ENCODE measurements at regions not wholly inside any gene's neighbourhood (a gene's known extent, or its start where the extent isn't known, plus 50 kb on each side); places are given as distances from the start of the nearest gene placed in this dataset.

DNA sequence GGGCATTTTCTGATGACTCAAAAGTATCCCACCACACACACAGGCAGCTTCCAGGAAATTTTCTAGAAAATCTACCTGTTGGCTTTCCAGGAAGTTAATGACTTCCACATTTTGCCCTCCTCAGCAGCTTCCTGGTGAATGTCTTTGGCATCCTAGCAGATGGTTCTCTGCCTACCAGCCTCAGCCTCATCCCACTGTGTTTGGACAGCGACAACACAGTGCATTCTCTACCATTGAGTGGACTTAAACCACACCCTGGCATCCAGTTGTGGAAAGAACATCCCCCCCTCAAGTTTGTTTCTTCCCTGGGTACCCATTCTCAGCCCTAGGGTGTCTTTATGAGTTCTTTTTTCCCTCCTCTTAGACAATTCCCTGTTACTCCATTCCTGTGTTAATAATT lies 50.8 kb upstream of the GADL1 start:
- DNase-seq: no peak

DNA sequence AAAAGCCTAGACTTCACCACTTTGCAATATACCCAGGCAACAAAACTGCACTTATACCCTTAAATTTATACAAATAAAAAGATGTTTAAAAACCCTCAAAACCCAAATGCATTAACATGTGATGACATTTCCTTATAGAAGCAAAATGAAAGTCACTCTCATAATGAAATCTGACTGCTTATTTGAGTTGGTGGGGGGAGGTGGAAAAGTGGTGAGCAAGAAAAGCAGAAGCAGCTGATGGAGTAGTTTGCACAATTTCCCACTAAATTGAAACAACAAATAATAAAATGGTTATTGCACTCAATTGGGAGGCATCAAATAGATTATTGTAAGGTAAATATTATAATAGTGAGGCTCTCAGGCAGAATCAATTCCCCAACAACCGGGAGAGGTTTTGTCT lies 54.0 kb upstream of the GADL1 start:
- DNase-seq: no peak

DNA sequence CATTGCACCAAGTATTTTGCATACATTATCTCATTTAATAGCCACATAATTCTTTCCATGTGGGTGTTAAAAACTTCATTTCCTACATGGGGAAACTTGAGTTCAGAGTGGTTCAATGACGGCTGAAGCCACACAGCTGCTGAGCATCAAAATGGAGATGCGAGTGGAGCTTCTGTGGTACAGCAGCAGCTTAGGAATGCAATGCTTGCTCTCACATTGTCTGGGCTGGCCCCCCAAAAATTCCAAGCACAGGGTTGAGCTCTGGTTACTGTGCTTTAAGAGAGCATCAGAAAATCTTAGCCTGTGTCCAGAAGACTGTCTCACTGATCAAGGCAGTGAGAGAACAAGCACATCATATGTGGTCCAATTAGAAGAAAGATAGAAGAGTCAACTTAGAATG lies 57.4 kb upstream of the GADL1 start:
- DNase-seq: no peak

DNA sequence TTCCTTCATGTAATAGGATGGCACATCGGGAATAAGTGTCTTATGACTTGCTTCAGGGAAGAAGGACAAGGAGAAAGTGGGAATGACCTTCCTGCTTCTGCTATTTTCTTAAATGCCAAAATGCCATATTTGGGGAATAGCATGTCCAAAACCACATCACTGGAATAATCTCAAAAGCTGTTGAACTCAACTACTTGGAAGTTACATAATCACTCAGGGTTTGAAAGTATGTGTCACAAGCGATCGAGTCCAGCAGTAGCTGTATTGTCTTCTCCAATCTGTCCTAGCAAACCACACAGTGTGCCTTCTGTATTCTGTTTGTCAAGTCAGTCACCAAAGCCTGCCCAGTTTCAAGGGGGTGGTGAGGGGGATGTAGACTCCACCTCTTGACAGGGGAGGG lies 58.3 kb upstream of the GADL1 start:
- no peak for DNase-seq

DNA sequence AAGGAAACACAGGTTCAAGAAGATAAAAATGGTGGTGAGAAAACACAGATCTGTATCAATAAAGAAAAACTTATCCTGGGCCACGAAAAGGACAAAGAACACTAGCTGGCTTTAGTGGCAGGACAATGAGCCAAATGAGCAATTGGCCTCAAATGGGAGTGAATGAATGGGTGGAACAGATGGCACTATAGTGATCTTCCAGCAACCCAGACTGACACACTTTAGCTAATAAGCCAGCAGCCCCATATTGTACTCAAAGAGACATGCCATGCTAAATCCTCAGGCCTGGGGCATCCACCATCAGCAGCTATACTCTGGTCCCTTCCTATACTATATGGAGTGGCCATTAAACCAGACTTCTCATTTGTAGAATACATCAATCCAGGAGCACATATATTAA lies 60.0 kb upstream of the GADL1 start:
- no peak for DNase-seq

DNA sequence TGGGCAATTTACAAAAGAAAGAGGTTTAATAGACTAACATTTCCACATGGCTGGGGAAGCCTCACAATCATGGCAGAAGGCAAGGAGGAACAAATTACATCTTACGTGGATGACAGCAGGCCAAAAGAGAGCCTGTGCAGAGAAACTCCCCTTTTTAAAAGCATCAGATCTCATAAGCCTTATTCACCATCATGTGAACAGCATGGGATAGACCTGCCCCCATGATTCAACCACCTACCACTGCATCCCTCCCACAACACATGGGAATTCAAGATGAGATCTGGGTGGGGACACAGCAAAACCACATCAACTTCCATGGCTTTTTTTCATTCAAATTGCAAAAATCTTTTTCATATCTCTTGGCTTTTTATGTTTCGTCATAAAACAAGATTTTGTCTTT lies 67.6 kb upstream of the GADL1 start:
- DNase-seq: no peak

DNA sequence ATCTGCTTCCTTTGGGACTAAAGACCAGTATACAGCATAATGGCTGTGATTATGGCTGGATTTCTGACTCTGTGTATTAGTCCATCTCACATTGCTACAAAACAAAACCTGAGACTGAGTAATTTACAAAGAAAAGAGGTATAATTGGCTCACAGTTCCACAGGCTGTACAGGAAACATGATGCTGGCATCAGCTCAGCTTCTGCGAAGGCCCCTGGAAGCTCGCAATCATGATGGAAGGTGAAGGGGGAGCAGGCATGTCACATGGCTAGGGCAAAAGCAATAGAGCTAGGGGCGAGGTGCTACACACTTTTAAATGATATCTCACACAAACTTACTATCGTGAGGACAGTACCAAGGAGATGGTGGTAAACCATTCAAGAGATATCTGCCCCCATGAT lies 68.0 kb upstream of the GADL1 start:
- no peak for DNase-seq

DNA sequence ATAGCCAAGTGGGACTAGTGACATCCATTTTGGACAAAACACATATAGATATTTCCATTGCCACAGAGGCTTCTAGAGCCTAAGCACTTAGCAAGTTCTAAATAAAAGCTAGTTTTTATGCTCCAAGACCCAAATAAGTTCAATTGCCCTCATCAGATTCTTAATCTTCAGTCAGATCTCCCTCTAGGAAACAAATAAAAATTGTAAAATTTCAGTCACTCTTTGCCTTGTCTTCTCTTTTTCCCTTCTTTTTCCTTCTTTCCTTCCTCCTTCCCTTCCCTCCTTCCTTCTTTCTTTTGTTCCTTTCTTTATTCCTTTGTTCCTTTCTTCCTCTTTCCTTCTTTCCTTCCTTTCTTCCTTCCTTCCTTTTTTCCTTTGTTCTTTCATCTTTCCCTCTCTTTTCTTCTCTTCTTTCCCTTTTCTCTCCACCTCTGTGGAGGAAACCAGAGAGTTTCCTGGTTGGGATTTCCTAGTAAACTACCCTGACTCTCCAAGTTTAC lies 68.8 kb upstream of the GADL1 start:
- DNase-seq: no peak

DNA sequence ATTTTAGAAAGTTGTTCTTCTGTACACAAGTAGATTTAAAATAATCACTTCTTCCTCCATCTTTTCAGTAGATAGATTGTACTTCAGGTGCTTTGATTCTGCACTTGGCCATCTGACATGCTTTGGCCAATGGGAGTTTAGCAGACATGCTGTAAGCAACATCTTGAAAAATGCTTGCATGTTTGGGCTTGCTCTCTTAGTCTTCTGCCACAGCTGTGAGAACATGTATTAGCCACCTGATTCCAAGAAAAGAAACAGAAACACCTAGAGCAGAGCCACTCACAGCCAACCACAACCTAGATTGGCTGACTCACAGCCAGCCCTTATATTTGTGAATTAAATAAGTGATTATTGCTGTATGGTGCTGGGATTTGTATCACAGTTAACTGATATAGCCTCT lies 70.2 kb upstream of the GADL1 start:
- DNase-seq: no peak

DNA sequence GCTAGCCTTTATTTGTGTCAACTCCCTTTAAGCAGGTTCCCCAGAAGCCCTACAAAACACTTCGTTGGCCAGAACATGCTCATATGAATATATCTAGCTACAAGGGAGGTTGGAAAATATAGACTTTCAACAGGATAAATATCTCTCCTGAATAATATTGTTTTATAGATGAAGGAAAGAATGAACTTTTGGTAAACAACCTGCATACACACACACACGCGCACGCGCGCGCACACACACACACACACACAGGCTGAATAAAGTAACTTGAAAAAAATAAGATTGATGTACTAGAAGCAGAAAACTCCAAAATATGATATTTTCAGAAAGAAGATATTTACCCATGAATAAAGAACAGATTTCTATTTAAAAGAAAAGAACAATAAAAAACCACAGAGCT lies 72.4 kb upstream of the GADL1 start:
- DNase-seq: no peak

DNA sequence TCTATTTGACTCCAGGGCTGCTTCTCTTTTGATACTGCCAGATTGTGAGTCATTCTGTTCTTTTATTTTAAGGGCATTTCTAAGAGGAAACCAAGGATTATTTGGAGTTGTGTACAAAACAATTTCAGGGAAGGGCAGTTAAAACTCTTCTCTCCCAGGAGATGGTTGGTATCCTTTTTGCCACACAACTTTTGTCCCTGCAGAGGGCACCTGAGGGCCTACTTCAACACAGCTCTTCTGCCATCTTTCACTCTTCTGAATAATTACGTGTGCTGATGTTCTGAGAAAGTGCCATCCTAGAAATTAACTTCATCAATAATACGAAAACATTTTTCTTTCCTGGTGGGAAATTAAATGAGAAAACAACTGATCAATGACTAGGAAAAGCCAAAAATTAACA lies 75.7 kb upstream of the GADL1 start:
- DNase-seq: no peak

DNA sequence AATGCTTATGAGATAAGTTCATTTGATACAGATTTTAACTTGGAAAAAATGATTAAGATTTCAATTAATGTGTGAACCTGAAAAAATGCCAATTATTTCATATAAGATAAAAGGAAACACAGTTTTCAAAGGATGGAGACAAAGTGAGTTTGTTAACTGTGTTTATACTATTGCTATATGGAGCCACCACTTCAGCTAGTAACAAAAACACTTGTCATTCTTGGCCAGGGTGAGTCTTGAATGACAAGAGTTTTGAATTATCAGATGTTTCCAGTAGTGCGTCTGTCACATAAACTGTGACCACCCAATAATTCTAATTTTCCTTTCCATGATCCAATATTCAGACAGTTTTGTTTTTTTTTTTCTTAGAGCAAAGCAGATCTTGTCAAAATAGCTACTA lies 78.0 kb upstream of the GADL1 start:
- no peak for DNase-seq

DNA sequence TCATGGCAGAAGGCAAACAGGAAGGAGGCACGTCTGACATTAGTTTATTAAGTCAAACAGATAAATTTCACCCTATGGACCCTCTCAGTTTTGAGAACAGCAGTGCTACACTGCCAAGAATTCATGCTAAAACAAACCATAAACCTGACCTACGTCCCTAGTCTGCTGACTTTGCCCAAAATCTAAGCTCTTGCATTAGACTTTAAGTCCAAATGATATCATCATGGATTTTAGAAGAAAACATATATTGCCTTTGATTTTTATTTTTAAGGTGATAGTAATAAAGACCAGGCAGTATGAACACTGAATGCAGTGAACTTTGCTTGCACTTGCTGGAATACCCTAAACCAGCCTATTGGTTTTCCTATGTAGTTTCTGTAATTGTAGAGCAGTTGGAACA lies 79.6 kb upstream of the GADL1 start:
- no peak for DNase-seq

DNA sequence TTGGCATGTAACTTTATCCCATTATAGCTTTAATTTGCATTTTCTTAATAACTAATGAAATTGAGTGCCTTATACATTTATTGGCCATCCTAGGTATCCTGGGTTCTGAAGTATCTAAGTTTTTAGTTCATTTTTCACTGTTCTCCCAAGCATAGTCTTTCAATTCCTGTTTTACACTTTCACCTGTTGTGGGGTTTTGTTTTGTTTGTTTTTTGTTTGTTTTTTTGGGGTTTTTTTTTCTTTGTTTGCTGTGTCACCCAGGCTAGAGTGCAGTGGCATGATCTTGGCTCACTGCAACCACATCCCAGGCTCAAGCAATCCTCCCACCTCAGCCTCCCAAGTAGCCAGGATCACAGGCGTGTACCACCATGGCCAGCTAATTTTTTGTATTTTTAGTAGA lies 83.1 kb upstream of the GADL1 start:
- DNase-seq: no peak

DNA sequence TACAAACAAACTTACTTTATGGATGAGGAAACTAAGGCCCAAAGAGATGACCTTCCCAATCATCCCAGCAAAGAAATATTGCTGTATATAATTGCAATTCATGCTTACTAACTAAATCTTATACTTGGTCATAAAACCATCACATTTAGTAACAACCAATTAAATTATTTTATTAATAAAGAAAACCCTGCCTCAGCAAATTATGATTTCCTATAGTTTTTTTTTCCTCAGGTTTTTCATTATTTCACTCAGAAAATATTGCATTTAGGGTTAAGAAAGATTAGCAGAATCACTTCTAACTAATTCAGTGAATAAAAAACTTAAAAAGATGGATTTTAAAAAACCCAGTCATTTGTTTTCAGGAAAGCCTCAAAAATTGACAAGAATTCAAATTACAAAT lies 86.5 kb upstream of the GADL1 start:
- DNase-seq: no peak

DNA sequence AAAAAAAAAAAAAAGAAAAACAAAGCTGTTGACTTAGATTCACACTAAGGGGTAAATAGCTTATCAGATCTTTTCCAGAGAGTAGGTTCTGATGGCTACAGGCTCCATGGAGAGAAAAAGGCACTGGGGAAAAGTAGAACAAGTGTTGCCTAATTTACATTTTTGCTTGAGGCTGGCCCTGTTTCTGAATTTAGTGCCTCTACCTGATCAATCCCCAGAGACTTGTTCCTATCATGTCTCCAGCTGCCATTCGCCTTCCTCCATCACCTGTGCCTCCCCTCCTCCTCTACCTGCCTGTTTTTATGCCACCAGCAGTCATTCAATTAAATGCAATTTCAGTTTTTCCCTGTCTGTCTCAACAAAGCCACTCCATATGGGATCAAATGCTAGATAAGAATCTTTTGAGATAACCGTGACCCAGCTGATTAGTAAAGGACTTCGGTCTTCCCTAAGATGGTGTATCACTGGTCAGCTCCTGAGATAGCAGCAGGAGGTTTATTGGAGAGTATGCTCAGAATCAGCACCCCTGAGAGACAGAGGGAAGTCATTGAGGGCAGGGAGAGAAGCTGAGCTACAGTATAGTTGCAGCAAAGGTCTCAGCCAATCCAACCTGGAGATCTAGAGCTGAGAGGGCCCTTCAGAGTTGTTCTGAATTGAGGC lies 88.1 kb upstream of the GADL1 start:
- no peak for DNase-seq

DNA sequence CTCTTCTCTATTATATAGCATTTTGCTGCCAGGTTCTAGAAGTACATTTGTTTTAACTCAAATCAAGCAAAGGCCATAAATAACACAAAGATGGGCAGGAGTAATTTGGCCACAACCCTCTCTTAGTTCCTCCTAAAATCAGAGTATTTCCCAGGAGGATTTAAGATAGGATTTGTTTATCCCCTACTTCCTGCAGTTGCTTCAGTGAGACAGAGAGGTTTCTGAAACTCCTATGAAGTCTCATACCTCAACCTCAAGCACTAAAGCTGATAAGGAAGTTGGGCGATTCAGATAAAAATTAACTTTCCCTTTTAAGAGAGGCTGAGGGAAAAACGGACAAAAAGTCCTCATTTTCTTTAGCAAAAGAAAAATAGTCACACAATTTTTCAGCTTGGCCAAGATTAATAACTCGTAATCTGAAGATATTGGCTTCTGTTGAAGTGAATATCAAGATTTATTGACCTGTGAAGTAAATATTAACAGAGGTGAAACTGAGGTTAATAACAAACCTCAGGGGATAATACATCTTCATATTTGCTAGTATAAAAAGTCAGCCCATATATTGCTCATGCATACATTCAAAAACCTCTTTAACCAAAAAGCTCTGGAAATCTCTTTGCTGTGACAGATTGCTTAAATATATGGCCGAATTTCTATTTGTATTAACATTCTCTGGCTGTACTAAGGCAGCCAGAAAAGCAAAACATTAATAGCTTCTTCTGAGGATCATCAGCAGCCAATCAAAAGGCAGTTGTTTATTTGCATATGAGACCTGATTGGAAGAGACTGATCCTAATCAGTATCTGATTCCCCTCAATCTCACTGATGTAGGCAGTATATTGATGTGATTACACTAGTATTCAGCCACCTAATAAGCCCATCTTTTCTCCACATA lies 90.6 kb upstream of the GADL1 start:
- no peak for DNase-seq

DNA sequence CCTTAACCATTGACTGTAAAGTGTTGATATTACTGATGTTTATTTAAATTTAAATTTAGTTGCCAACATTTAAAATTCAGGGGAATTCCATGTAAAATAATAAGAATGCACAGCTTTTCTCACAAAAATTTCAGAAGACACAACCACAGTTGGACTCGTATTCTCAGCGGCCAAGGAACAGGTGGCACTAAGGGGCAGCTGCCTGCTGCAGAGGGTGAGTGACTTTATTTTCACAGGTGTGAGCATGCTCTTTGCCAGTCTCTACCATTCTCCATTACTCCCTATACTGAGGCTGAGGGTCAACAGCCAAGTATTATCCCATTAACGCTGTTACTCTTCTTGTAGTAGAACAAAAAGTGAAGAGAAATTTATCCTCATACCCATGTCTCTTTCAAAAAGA lies 92.1 kb upstream of the GADL1 start:
- no peak for DNase-seq

DNA sequence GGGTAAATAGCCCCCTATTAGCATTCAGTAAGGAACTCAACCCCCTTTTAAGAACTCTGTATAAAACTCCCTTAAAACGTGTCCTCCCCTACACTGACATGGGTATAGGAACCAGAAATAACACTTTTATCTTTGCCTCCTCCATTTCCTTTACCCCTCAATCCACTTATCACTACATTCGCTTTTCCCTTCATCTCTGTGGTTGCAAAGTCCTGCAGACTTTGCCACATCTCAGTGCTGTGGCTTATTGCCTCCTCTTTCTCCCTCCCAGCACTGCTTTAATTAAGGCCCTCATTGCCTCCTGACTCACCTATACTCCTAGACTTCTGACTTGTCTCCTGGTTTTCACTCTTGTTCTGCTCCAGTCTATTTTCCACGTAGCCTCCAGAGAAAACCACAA lies 94.3 kb upstream of the GADL1 start:
- DNase-seq: no peak

DNA sequence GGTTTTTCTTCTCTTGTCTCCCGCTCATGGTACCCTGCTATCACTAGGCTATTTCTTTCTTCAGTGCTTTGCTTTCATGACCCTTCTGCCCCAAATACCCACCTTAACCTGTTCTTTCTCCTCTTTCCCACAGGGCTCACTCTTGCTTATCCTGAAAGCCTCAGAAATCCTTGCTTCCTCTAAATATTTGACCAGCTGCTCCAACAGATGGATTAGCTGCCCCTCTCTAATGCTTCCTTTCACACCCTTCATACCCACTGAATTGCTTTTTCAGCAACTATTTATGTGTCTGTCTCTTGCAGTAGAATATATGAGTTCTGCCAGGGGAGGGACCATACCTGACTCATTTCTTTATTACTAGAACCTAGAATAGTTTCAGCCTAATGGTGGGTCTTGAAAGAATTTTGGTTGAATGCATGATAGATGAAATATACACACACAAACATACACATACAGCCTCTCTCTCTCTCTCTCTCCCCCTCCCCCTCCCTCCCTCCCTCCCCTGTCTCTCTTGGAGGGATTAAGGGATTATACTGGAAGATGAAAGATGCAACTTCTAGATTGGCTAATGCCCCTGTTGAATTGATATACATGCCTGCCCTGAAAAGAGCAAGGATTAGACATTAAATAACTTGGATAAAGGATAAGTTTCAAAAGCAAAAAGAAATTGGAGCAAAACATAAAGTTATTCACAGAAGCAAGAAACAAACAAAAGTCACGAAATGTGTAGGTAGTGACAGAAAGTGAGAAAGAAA lies 95.0 kb upstream of the GADL1 start:
- DNase-seq: no peak

DNA sequence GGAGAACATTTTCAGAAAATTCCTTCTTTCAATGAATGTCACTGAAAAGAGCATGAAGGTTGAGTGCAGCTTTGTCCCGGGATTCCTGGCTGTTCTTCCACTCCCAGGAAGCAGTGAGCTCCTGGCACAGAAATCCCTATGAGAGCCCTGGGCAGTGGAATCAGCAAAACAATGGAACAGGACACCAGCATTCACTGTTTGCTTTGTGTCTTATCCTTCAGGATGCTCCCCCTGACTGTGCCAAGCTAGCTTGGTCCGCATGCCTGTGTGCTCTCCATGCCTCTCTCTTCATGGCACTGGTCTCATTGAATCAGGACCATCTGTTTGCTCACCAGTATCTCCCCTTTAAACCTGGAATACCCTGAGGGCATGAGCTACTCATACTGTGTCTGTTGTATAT lies 102.0 kb upstream of the GADL1 start:
- DNase-seq: no peak

DNA sequence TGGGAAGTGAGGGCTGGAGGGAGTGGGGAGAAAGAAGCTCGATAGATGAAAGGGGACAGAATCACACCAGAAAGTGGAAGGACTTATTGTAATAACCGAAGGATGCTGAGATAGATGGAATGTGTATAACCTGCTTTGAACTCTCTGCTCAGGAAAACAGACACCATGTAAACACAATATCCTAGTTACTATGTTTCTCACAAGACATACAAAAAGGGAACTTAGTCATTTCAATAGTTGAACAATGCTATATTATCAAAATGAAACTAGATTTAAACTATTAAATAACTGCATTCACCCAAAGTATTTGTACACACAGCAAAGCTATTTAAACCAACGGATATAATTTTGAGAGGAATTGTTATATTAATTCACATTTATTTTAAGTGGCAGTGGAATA lies 108.3 kb upstream of the GADL1 start:
- no peak for DNase-seq

DNA sequence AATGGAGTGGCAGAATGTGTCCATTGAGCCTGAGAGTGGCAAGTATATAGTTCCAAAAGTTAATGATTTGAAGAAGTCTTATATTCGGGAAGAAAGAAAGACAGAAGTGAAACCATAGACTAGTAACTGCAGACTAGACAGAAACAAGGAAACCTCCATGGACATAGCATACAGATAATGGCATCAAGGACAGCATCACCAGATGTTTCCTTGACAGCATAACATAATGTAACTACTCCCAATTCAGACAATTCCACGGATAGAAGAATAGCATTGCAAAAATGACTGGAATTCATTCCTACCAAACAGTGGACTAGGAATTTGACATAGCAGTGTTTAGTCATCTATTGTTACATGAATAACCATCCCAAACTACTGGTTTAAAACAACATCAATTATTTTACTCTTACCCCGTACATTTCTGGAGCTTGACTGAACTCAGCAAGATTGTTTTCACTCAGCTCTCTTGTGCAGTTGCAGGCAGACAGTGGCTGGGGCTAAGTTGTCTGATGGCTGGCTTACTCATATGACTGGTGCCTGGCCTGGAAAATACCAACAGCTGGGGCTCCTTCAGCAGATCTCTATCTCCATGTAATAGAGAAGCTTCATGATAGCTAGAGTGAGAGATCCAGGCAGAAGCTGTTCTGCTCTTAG lies 109.7 kb upstream of the GADL1 start:
- no peak for DNase-seq
